Omental fat pad (tissue), 3 donors: ENCODE measurements at regions not wholly inside any gene's neighbourhood (a gene's known extent, or its start where the extent isn't known, plus 50 kb on each side); places are given as distances from the start of the nearest gene placed in this dataset.

Source experiments
- ATAC-seq: fragments of 150-250 bp; one replicate; pipeline ENCODE4 v1.9.1; 2016; ENCODE audit warnings: mild to moderate bottlenecking, moderate library complexity; ENCODE audit not compliant: low FRiP score
- DNase-seq: peaks from one replicate; pipeline ENCODE4 v3.0.0-alpha.2; 2019; ENCODE audit warnings: low spot score
- TF ChIP-seq, protein P1 (sequence below), 3 donors: fragments of 450-650 bp; IDR thresholded peaks; one replicate each; pipeline ENCODE4 v1.5.1; 2016 to 2017; ENCODE audit warnings: antibody characterized with exemption in 3 of 3, mild to moderate bottlenecking in 3 of 3, moderate library complexity in 2 of 3

GRCh38 chr10:61096056-61096455 lies 152.1 kb upstream of the RHOBTB1 start:
- DNase-seq (no peak), ATAC-seq (no peak)
- TF ChIP-seq, protein P1, sequence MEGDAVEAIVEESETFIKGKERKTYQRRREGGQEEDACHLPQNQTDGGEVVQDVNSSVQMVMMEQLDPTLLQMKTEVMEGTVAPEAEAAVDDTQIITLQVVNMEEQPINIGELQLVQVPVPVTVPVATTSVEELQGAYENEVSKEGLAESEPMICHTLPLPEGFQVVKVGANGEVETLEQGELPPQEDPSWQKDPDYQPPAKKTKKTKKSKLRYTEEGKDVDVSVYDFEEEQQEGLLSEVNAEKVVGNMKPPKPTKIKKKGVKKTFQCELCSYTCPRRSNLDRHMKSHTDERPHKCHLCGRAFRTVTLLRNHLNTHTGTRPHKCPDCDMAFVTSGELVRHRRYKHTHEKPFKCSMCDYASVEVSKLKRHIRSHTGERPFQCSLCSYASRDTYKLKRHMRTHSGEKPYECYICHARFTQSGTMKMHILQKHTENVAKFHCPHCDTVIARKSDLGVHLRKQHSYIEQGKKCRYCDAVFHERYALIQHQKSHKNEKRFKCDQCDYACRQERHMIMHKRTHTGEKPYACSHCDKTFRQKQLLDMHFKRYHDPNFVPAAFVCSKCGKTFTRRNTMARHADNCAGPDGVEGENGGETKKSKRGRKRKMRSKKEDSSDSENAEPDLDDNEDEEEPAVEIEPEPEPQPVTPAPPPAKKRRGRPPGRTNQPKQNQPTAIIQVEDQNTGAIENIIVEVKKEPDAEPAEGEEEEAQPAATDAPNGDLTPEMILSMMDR (IDR thresholded peaks at IDR 0.05): no peak

GRCh38 chr10:61091531-61091930 lies 147.5 kb upstream of the RHOBTB1 start:
- ATAC-seq (no peak), DNase-seq (no peak)
- TF ChIP-seq, protein P1 (IDR thresholded peaks at IDR 0.05): no peak

DNA sequence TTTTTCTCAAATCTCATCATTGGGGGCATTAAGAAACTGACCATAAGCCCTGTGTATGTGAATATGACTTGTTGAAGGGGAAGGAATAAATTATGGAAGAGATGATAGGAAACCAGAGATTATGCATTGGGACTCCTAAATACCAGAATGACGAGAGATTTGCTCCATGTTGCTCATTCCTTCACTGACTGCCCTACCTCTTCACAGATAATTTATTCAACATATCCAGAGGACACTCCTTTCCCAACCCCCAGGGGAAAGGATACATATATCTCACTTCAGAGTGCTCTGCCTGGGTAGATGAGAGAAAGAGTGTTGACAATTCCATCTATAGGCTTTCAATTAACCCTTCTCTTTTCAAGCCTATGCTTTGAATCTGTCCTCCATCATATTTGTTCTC lies 145.3 kb upstream of the RHOBTB1 start:
- TF ChIP-seq, protein P1 (IDR thresholded peaks at IDR 0.05): no peak
- DNase-seq (no peak), ATAC-seq (no peak)

DNA sequence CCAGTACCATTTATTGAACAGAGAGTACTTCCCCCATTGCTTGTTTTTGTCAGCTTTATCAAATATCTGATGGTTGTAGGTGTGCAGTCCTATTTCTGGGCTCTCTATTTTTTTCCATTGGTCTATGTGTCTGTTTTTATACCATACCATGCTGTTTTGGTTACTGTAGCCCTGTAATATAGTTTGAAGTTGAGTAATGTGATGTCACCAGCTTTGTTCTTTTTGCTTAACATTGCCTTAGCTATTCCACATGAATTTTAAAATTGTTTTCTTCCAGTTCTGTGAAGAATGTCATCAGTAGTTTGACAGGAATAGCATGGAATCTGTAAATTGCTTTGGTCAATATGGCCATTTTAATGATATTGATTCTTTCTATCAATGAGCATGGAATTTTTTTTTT lies 140.5 kb upstream of the RHOBTB1 start:
- ATAC-seq (no peak), DNase-seq (no peak)
- TF ChIP-seq, protein P1 (IDR thresholded peaks at IDR 0.05): no peak

DNA sequence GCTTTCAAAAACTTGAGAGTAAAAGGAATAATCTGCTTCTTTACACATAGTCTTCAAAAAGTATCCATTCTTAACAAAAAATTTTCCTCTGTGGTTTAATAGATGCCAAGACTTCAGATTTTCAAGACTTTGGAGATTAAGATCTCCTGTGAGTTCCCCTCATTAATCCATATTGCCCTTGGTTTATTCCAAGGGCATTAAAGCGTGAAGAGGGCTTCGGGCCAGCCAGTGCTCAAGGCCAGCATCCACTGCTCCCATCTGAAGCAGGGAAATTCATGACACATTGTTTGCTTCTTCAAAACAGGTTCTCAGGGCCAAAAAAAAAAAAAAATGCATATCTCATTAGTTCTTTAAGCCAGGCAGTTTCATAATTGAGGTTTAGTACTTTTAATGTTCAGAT lies 137.3 kb upstream of the RHOBTB1 start:
- no peak for ATAC-seq
- TF ChIP-seq, protein P1 (IDR thresholded peaks at IDR 0.05): no peak
- no peak for DNase-seq

DNA sequence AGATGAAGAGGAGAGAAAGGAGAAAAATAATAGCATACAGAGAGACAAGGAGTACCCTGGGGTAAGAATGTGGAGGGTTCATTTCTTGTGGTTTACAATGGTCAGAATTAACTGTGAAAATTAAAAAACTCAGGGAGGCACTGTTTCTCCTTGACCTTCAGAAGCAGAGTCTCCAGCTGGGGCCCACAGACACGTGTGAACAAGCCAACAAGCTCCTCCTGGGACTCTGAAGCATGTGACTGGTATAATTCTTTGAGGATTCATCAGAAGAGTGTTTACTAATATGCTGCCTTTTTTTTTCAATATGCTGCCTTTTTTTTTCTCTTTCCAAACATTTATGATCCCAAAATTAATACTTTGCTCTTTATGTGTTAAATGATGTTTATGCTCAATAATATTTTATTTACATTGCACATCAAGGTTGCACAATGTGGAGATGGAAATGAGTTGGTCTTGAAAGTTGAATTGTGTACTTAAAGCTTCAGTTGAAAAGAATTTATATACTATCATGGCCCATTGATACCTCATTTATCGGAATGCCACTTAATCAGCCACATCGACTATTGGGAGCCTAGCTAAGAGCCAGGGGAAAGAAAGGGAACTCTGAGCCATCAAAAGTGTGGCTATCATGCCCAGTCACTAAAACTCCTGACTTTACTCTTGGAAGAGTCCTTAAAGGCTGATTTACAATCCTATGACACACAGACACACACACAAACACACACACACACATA lies 134.7 kb upstream of the RHOBTB1 start:
- ATAC-seq (no peak), DNase-seq (no peak)
- TF ChIP-seq, protein P1 (IDR thresholded peaks at IDR 0.05): no peak

- ATAC-seq (no peak), DNase-seq (no peak)
These were observed 132.7 kb upstream of the RHOBTB1 start for GRCh38 chr10:61076572-61077114.

More at GRCh38 chr10:61076572-61077114, 132.7 kb upstream of the RHOBTB1 start:
- TF ChIP-seq, protein P1 (IDR thresholded peaks at IDR 0.05): no peak
